T-helper 17 cell (primary cell): ENCODE measurements at regions not wholly inside any gene's neighbourhood (a gene's known extent, or its start where the extent isn't known, plus 50 kb on each side); places are given as distances from the start of the nearest gene placed in this dataset.

Experiments used
- ATAC-seq: fragments of 150-1000 bp; cut with Tn5 transposase; 2 replicates; pipeline ENCODE4 v1.10.0; 2021; ENCODE audit warnings: mild to moderate bottlenecking, moderate library complexity
- DNase-seq, 3 donors: peaks; one replicate each; pipeline versions ENCODE4 v3.0.0 to v3.0.0-alpha.2; 2020 to 2021
- H3K9me3 ChIP-seq: one replicate; pipeline ENCODE4 v1.7.0; 2013; ENCODE audit warnings: low read length, mild to moderate bottlenecking; ENCODE audit not compliant: control insufficient read depth, poor library complexity, severe bottlenecking
- H3K27ac Mint-ChIP-seq: one replicate; pipeline ENCODE4 v1.8.0; 2022; ENCODE audit warnings: mild to moderate bottlenecking, moderate library complexity, mixed read lengths
- H3K27me3 Mint-ChIP-seq: one replicate; pipeline ENCODE4 v1.8.0; 2022; ENCODE audit warnings: mixed read lengths
- H3K36me3 Mint-ChIP-seq: one replicate; pipeline ENCODE4 v1.8.0; 2022; ENCODE audit warnings: low read depth, mixed read lengths
- H3K4me1 Mint-ChIP-seq: one replicate; pipeline ENCODE4 v1.8.0; 2022; ENCODE audit warnings: mild to moderate bottlenecking, mixed read lengths
- H3K4me3 Mint-ChIP-seq: one replicate; pipeline ENCODE4 v1.8.0; 2022; ENCODE audit warnings: mild to moderate bottlenecking, moderate library complexity, mixed read lengths

GRCh38 chr4:13126976-13127910, 356.9 kb downstream of the RAB28 start:
- Mint-ChIP-seq H3K4me3 (no peak overlapping the region), H3K4me1 (no peaks in the 10 kb centered on the region), H3K27ac (no peak overlapping the region), H3K27me3 (no peaks in the 10 kb centered on the region), H3K36me3 (no peaks in the 10 kb centered on the region)
- no peaks in the 10 kb centered on the region for H3K9me3 ChIP-seq
- no peak for ATAC-seq
- no peak for DNase-seq

GRCh38 chr4:13118633-13119032, 365.5 kb downstream of the RAB28 start:
- H3K9me3 ChIP-seq, result no peaks in the 10 kb centered on the region
- Mint-ChIP-seq H3K4me3 (no peak overlapping the region), H3K27ac (no peak overlapping the region), H3K36me3 (no peaks in the 10 kb centered on the region), H3K27me3 (no peaks in the 10 kb centered on the region), H3K4me1 (no peaks in the 10 kb centered on the region)
- DNase-seq (no peak), ATAC-seq (no peak)

- Mint-ChIP-seq H3K4me3 (no peak overlapping the region), H3K4me1 (no peaks in the 10 kb centered on the region), H3K27me3 (no peaks in the 10 kb centered on the region), H3K27ac (no peak overlapping the region), H3K36me3 (no peaks in the 10 kb centered on the region)
- ATAC-seq (no peak), DNase-seq (no peak)
- H3K9me3 ChIP-seq, result no peaks in the 10 kb centered on the region
These were observed 367.0 kb downstream of the RAB28 start for GRCh38 chr4:13117185-13117584.

GRCh38 chr4:13112030-13112429, 372.1 kb downstream of the RAB28 start:
- no peaks in the 10 kb centered on the region for H3K36me3 Mint-ChIP-seq
- no peaks in the 10 kb centered on the region for H3K27me3 Mint-ChIP-seq
- H3K4me1 Mint-ChIP-seq, result no peaks in the 10 kb centered on the region
- H3K9me3 ChIP-seq, result no peaks in the 10 kb centered on the region
- ATAC-seq (no peak), DNase-seq (no peak)
- no peak overlapping the region for H3K4me3 Mint-ChIP-seq
- H3K27ac Mint-ChIP-seq, result no peak overlapping the region

- Mint-ChIP-seq H3K36me3 (no peaks in the 10 kb centered on the region), H3K4me1 (no peaks in the 10 kb centered on the region), H3K27me3 (no peaks in the 10 kb centered on the region), H3K4me3 (no peak overlapping the region), H3K27ac (no peak overlapping the region)
- DNase-seq (no peak), ATAC-seq (no peak)
- H3K9me3 ChIP-seq, result no peaks in the 10 kb centered on the region
These were observed 374.6 kb downstream of the RAB28 start for GRCh38 chr4:13109536-13109935.

- H3K4me3 Mint-ChIP-seq, result no peak overlapping the region
- ATAC-seq (no peak), DNase-seq (no peak)
- no peaks in the 10 kb centered on the region for H3K36me3 Mint-ChIP-seq
- H3K27me3 Mint-ChIP-seq, result no peaks in the 10 kb centered on the region
- no peak overlapping the region for H3K27ac Mint-ChIP-seq
- no peaks in the 10 kb centered on the region for H3K4me1 Mint-ChIP-seq
- H3K9me3 ChIP-seq, result no peaks in the 10 kb centered on the region
These were observed 376.0 kb downstream of the RAB28 start for GRCh38 chr4:13108096-13108495.

- Mint-ChIP-seq H3K4me1 (no peaks in the 10 kb centered on the region), H3K27ac (no peak overlapping the region), H3K36me3 (no peaks in the 10 kb centered on the region), H3K27me3 (no peaks in the 10 kb centered on the region), H3K4me3 (no peak overlapping the region)
- no peaks in the 10 kb centered on the region for H3K9me3 ChIP-seq
- no peak for DNase-seq
- no peak for ATAC-seq
These were observed 380.6 kb downstream of the RAB28 start for GRCh38 chr4:13103382-13104015.

GRCh38 chr4:13102092-13102742, 381.9 kb downstream of the RAB28 start:
- DNase-seq (no peak), ATAC-seq (no peak)
- Mint-ChIP-seq H3K27ac (no peak overlapping the region), H3K4me3 (no peak overlapping the region), H3K27me3 (no peaks in the 10 kb centered on the region), H3K36me3 (no peaks in the 10 kb centered on the region), H3K4me1 (no peaks in the 10 kb centered on the region)
- no peaks in the 10 kb centered on the region for H3K9me3 ChIP-seq

GRCh38 chr4:13097971-13098370, 386.2 kb downstream of the RAB28 start:
- Mint-ChIP-seq H3K27me3 (no peaks in the 10 kb centered on the region), H3K36me3 (no peaks in the 10 kb centered on the region)

GRCh38 chr4:13095722-13096121, 388.4 kb downstream of the RAB28 start:
- no peak overlapping the region for H3K4me3 Mint-ChIP-seq
- no peaks in the 10 kb centered on the region for H3K36me3 Mint-ChIP-seq
- no peak for DNase-seq
- no peaks in the 10 kb centered on the region for H3K27me3 Mint-ChIP-seq
- no peak for ATAC-seq
- no peaks in the 10 kb centered on the region for H3K9me3 ChIP-seq
- no peak overlapping the region for H3K27ac Mint-ChIP-seq
- no peaks in the 10 kb centered on the region for H3K4me1 Mint-ChIP-seq

More at GRCh38 chr4:13097971-13098370, 386.2 kb downstream of the RAB28 start:
- no peak for DNase-seq
- Mint-ChIP-seq H3K27ac (no peak overlapping the region), H3K4me1 (no peaks in the 10 kb centered on the region), H3K4me3 (no peak overlapping the region)
- H3K9me3 ChIP-seq, result no peaks in the 10 kb centered on the region
- ATAC-seq, result no peak

- no peak overlapping the region for H3K27ac Mint-ChIP-seq
- no peak for ATAC-seq
These were observed 391.0 kb downstream of the RAB28 start for GRCh38 chr4:13093170-13093569.

GRCh38 chr4:13092702-13093101, 391.4 kb downstream of the RAB28 start:
- H3K36me3 Mint-ChIP-seq, result no peaks in the 10 kb centered on the region
- H3K4me3 Mint-ChIP-seq, result no peak overlapping the region
- H3K27ac Mint-ChIP-seq, result no peak overlapping the region
- DNase-seq (no peak), ATAC-seq (no peak)
- no peaks in the 10 kb centered on the region for H3K4me1 Mint-ChIP-seq
- H3K9me3 ChIP-seq, result no peaks in the 10 kb centered on the region
- H3K27me3 Mint-ChIP-seq, result no peaks in the 10 kb centered on the region

More at GRCh38 chr4:13093170-13093569, 391.0 kb downstream of the RAB28 start:
- Mint-ChIP-seq H3K4me1 (no peaks in the 10 kb centered on the region), H3K4me3 (no peak overlapping the region), H3K36me3 (no peaks in the 10 kb centered on the region), H3K27me3 (no peaks in the 10 kb centered on the region)
- no peak for DNase-seq
- H3K9me3 ChIP-seq, result no peaks in the 10 kb centered on the region

- H3K27ac Mint-ChIP-seq, result no peak overlapping the region
- no peak for DNase-seq
These were observed 394.5 kb downstream of the RAB28 start for GRCh38 chr4:13089659-13089998.

More at GRCh38 chr4:13089659-13089998, 394.5 kb downstream of the RAB28 start:
- H3K4me1 Mint-ChIP-seq, result no peaks in the 10 kb centered on the region
- no peaks in the 10 kb centered on the region for H3K9me3 ChIP-seq
- peaks cover 2% of the 10 kb centered on the region for H3K36me3 Mint-ChIP-seq
- no peak overlapping the region for H3K4me3 Mint-ChIP-seq
- no peak for ATAC-seq
- no peaks in the 10 kb centered on the region for H3K27me3 Mint-ChIP-seq
